ENCODE measurements at regions not wholly inside any gene's neighbourhood (a gene's known extent, or its start where the extent isn't known, plus 50 kb on each side); places are given as distances from the start of the nearest gene placed in this dataset.
"Not testable (repeated sequence)": the region's sequence is repeated elsewhere in the genome, so short reads cannot be mapped to it uniquely, and the experiment has no call there.

DNA sequence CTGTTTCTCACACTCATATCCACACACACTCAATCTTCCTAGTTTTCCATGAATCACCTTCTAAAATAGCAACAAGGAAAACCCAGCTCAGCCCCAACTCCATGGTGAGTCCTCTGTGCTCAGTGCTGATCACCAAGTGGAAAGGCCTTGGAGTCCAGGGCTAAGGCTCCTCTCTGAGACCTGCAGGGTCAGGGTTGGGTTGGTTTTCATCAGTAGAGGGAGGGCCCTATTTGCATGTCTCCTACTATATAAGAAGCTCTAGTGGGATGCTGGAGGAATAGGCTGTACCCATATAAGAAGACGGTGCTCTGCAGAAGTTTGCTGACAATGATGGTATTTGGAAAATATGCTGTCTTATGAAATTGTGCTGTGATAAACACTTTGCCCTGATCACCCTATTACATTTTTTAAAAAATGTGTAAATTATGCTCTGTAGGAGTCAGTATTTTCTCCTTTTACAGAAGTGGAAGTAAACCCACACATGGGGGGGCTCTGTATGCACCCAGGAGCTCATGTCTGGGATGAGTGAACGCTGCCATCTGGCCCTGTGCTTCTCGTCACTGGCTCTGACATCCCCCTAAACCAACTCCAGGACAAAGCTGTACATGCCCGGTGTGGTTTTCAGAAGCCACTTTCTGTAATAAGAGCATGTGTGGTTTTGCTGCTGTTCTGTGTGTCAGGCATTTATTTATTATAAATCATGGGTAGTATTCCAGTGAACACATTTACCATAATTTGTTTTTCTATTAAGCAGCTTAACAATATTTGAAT is 536.3 kb downstream of the TMEM121 start:
- TF ChIP-seq, protein P1, sequence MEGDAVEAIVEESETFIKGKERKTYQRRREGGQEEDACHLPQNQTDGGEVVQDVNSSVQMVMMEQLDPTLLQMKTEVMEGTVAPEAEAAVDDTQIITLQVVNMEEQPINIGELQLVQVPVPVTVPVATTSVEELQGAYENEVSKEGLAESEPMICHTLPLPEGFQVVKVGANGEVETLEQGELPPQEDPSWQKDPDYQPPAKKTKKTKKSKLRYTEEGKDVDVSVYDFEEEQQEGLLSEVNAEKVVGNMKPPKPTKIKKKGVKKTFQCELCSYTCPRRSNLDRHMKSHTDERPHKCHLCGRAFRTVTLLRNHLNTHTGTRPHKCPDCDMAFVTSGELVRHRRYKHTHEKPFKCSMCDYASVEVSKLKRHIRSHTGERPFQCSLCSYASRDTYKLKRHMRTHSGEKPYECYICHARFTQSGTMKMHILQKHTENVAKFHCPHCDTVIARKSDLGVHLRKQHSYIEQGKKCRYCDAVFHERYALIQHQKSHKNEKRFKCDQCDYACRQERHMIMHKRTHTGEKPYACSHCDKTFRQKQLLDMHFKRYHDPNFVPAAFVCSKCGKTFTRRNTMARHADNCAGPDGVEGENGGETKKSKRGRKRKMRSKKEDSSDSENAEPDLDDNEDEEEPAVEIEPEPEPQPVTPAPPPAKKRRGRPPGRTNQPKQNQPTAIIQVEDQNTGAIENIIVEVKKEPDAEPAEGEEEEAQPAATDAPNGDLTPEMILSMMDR (conservative IDR thresholded peaks at IDR 0.05; ENCODE audit: low read depth, low read length) = no peak
- H3K4me3 ChIP-seq (ENCODE audit: low read length) = no peak overlapping the region
- DNase-seq (ENCODE audit: low read depth) = no peak

DNA sequence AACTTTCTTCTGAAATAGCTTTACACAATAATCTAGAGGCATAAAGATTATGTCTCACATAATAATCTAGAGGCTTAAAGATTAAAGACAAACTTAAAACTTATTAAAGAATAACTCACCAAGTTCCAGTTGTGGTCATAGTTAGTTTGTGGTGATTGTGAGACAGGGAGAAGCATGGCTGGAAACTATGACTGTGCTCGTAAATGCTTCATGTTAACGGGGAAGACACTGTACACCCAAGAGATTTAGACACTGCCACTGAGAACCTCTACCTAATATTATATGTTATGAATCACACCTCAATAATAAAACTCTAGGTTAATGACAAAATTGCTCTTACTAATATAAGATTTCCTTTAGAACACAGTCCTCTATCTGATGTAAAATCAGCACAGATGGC is 541.6 kb downstream of the TMEM121 start:
- no peak for DNase-seq (ENCODE audit: low read depth)
- no peak overlapping the region for H3K4me3 ChIP-seq (ENCODE audit: low read length)
- TF ChIP-seq, protein P1 (conservative IDR thresholded peaks at IDR 0.05; ENCODE audit: low read depth, low read length) = no peak

DNA sequence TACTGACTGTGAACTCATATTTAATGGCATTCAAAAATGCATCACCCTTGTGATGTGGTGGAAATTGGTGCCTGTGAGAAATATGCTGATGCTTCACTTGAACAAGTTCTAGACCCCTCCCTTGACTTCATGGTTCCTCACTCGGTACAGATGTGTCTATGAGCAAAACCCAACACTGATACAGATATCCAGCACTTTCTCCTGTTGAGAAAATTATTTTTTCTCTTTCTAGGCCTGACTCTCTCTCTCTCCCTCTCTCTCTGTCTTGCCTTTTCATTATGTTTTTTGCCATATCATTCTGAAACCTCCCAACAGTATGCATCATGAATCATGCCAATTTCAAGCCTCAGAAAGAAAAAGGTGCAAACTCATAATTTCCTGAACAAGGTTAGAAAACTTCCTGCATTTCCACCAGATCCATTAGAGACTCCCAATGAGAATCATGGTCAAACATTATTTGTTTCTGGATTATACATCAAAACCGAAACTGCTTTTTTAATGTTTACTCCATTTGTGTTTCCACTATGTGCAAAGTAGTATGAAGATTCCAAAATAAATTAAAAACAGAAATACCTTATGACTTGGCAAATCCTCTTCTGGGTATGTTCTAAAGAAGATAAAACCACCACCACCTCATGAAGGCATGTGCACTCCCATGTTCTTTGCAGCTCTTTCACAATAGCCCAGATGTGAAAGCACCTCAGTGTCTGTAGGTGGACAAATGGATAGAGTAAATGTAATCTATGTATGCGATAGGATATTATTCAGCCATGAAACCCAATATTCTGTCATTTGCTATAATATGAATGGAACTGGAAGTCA is 543.6 kb downstream of the TMEM121 start:
- TF ChIP-seq, protein P1 (conservative IDR thresholded peaks at IDR 0.05; ENCODE audit: low read depth, low read length) = no peak
- no peak for DNase-seq (ENCODE audit: low read depth)
- no peak overlapping the region for H3K4me3 ChIP-seq (ENCODE audit: low read length)

DNA sequence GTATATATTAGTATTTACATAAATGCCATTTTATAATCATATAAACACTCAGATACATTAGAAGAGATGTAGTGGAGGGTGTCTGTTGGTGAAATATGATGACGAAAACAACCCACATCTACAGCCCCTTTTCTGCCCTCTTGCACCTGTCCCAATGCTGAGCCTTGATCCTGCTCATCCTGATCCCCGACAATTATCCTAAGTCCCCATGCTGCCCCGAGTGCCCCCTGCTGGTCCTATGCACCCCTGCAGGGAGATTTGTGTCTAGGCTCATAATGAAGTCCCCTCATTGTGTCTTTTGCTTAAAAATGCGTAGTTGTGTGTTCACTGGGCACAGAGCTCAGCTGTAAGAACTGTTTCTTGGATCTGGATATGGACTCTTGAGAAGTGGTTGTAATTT is 554.5 kb downstream of the TMEM121 start:
- DNase-seq (ENCODE audit: low read depth) = no peak
- TF ChIP-seq, protein P1 (conservative IDR thresholded peaks at IDR 0.05; ENCODE audit: low read depth, low read length) = no peak
- no peak overlapping the region for H3K4me3 ChIP-seq (ENCODE audit: low read length)

DNA sequence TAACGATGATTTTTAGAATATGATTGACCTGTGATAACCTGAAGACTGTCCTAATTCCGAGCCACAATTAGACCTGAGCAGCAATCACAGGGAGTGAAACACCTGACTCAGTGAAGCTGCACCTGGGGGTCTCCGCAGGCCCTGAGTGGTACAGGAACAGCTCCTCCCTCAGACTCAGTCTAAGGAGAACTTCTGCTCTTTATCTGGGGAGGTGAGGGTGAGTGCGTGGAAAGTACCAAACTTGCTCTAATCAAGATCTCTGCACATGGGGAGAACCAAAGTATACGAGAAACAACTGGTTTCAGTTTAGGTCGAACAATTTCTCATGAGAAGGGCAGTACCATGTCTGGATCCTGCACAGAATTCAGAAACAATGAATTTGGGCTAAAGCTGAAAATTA is 555.3 kb downstream of the TMEM121 start:
- not testable (repeated sequence) for DNase-seq (ENCODE audit: low read depth); H3K4me3 ChIP-seq (ENCODE audit: low read length)

DNA sequence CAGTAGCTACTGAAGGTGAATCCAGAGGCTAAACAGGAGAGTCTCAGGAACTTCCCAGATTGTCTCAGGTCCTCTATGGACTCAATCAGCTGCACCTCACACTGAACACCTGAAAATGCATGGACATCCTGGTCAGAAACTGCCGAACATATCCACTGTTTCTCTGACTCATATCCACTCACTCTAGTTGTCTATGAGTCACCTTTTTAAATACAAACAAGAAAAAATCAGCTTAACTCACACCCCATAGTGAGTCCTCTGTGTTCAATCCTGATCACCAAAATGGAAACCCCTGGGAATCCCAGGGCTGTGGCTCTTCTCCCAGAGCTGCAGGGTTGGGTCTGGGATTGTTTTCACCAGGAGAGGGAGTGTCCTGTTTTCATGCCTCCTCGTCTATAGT is 556.7 kb downstream of the TMEM121 start:
- H3K4me3 ChIP-seq (ENCODE audit: low read length) = no peak overlapping the region
- DNase-seq (ENCODE audit: low read depth) = no peak
- TF ChIP-seq, protein P1 (conservative IDR thresholded peaks at IDR 0.05; ENCODE audit: low read depth, low read length) = no peak

DNA sequence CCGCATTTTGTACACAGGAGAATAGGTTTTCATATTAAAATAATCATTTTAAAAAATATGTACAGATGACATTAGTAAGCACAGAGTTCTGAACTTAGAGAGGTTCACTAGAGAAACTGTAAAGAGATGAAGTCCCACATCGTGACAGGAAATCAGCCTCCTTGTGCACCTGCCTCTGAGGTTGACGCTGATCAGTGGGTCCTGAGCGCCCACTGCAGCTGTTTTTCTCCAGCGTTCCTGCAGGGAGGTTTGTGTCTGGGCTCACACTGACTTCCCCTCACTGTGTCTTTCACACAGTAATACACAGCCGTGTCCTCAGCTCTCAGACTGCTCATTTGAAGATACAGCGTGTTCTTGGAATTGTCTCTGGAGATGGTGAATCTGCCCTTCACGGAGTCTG is 561.5 kb downstream of the TMEM121 start:
- no peak overlapping the region for H3K4me3 ChIP-seq (ENCODE audit: low read length)
- no peak for DNase-seq (ENCODE audit: low read depth)
- TF ChIP-seq, protein P1 (conservative IDR thresholded peaks at IDR 0.05; ENCODE audit: low read depth, low read length) = no peak

DNA sequence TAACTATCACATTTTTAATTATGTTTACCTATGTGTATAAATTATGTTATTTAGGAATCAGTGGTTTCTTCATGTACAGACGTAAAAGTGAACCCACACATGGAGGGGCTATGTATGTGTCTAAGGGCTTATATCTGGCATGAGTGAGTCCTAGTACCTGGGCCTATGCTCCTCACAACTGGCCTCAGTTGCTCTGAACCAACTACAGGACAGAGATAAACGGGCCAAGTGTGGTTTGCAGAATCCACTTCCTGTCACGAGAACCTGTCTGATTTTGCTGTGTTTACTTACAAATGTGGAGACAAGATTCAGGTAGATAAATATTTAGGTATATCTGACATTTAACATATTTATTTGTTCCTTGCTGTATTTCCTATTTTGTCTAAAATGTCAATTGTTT is 562.5 kb downstream of the TMEM121 start:
- not testable (repeated sequence) for H3K4me3 ChIP-seq (ENCODE audit: low read length); DNase-seq (ENCODE audit: low read depth)
